ENCODE measurements at regions not wholly inside any gene's neighbourhood (a gene's known extent, or its start where the extent isn't known, plus 50 kb on each side); places are given as distances from the start of the nearest gene placed in this dataset.

GRCh38 chr9:107078061-107078460 is 205.0 kb upstream of the RAD23B start:
- no peak for TF ChIP-seq CTCF (IDR thresholded peaks at IDR 0.05; ENCODE audit: unreplicated experiment)
- H3K9me3 Mint-ChIP-seq (ENCODE audit: unreplicated experiment): no peaks in the 10 kb centered on the region
- H3K27ac Mint-ChIP-seq (ENCODE audit: unreplicated experiment): no peak overlapping the region
- H3K36me3 Mint-ChIP-seq (ENCODE audit: low read depth, unreplicated experiment): no peaks in the 10 kb centered on the region
- no peak for DNase-seq (ENCODE audit: low spot score)
- no peak overlapping the region for H3K4me3 Mint-ChIP-seq (ENCODE audit: unreplicated experiment)
- no peaks in the 10 kb centered on the region for H3K4me1 Mint-ChIP-seq (ENCODE audit: unreplicated experiment)
- no peaks in the 10 kb centered on the region for H3K27me3 Mint-ChIP-seq (ENCODE audit: unreplicated experiment)

GRCh38 chr9:107079589-107079988 is 203.5 kb upstream of the RAD23B start:
- DNase-seq (ENCODE audit: low spot score): no peak
- Mint-ChIP-seq H3K27ac (ENCODE audit: unreplicated experiment) (no peak overlapping the region), H3K4me3 (ENCODE audit: unreplicated experiment) (no peak overlapping the region)

GRCh38 chr9:107080130-107080529 is 202.9 kb upstream of the RAD23B start:
- no peak for DNase-seq (ENCODE audit: low spot score)
- H3K36me3 Mint-ChIP-seq (ENCODE audit: low read depth, unreplicated experiment): no peaks in the 10 kb centered on the region
- no peaks in the 10 kb centered on the region for H3K4me1 Mint-ChIP-seq (ENCODE audit: unreplicated experiment)
- H3K4me3 Mint-ChIP-seq (ENCODE audit: unreplicated experiment): no peak overlapping the region
- no peaks in the 10 kb centered on the region for H3K9me3 Mint-ChIP-seq (ENCODE audit: unreplicated experiment)
- H3K27ac Mint-ChIP-seq (ENCODE audit: unreplicated experiment): no peak overlapping the region
- no peak for TF ChIP-seq CTCF (IDR thresholded peaks at IDR 0.05; ENCODE audit: unreplicated experiment)
- no peaks in the 10 kb centered on the region for H3K27me3 Mint-ChIP-seq (ENCODE audit: unreplicated experiment)

More at GRCh38 chr9:107079589-107079988, 203.5 kb upstream of the RAD23B start:
- H3K9me3 Mint-ChIP-seq (ENCODE audit: unreplicated experiment): no peaks in the 10 kb centered on the region
- H3K27me3 Mint-ChIP-seq (ENCODE audit: unreplicated experiment): no peaks in the 10 kb centered on the region
- no peak for TF ChIP-seq CTCF (IDR thresholded peaks at IDR 0.05; ENCODE audit: unreplicated experiment)
- no peaks in the 10 kb centered on the region for H3K36me3 Mint-ChIP-seq (ENCODE audit: low read depth, unreplicated experiment)
- H3K4me1 Mint-ChIP-seq (ENCODE audit: unreplicated experiment): no peaks in the 10 kb centered on the region

GRCh38 chr9:107086460-107086859 is 196.6 kb upstream of the RAD23B start:
- H3K27me3 Mint-ChIP-seq (ENCODE audit: unreplicated experiment): no peaks in the 10 kb centered on the region
- no peak for DNase-seq (ENCODE audit: low spot score)
- TF ChIP-seq CTCF (IDR thresholded peaks at IDR 0.05; ENCODE audit: unreplicated experiment): no peak
- H3K36me3 Mint-ChIP-seq (ENCODE audit: low read depth, unreplicated experiment): no peaks in the 10 kb centered on the region
- no peaks in the 10 kb centered on the region for H3K4me1 Mint-ChIP-seq (ENCODE audit: unreplicated experiment)
- no peak overlapping the region for H3K27ac Mint-ChIP-seq (ENCODE audit: unreplicated experiment)
- H3K4me3 Mint-ChIP-seq (ENCODE audit: unreplicated experiment): no peak overlapping the region
- no peaks in the 10 kb centered on the region for H3K9me3 Mint-ChIP-seq (ENCODE audit: unreplicated experiment)

- no peaks in the 10 kb centered on the region for H3K4me1 Mint-ChIP-seq (ENCODE audit: unreplicated experiment)
- no peaks in the 10 kb centered on the region for H3K9me3 Mint-ChIP-seq (ENCODE audit: unreplicated experiment)
- no peaks in the 10 kb centered on the region for H3K27me3 Mint-ChIP-seq (ENCODE audit: unreplicated experiment)
- no peak for TF ChIP-seq CTCF (IDR thresholded peaks at IDR 0.05; ENCODE audit: unreplicated experiment)
- no peak for DNase-seq (ENCODE audit: low spot score)
- H3K4me3 Mint-ChIP-seq (ENCODE audit: unreplicated experiment): no peak overlapping the region
- no peaks in the 10 kb centered on the region for H3K36me3 Mint-ChIP-seq (ENCODE audit: low read depth, unreplicated experiment)
- no peak overlapping the region for H3K27ac Mint-ChIP-seq (ENCODE audit: unreplicated experiment)
These were observed 195.9 kb upstream of the RAD23B start for GRCh38 chr9:107087222-107087621.
